ENCODE measurements at regions not wholly inside any gene's neighbourhood (a gene's known extent, or its start where the extent isn't known, plus 50 kb on each side); places are given as distances from the start of the nearest gene placed in this dataset.

GRCh38 chr15:29319823-29320222 is 50.2 kb upstream of the NSMCE3 start:
- intact Hi-C loops (cut with DNase I; ENCODE audit: low total_unique reads): no loop called here
- H3K27me3 ChIP-seq: no peaks in the 10 kb centered on the region
- H3K9me3 ChIP-seq: no peaks in the 10 kb centered on the region
- 38 to 59% (median 47%) methylated on average over 3 of the region's 3 CpGs for WGBS, 5 donors
- H3K4me3 ChIP-seq: no peak overlapping the region
- H3K27ac ChIP-seq: no peak overlapping the region
- TF ChIP-seq POLR2A (IDR thresholded peaks at IDR 0.05) (no peak), POLR2AphosphoS5 (IDR thresholded peaks at IDR 0.05) (no peak), CTCF (IDR thresholded peaks at IDR 0.05) (no peak), EP300 (IDR thresholded peaks at IDR 0.05) (no peak)
- no peaks in the 10 kb centered on the region for H3K36me3 ChIP-seq
- no peak for DNase-seq
- H3K4me1 ChIP-seq: no peaks in the 10 kb centered on the region

All from stomach (tissue), 8 donors.